Stimulated activated naive CD8-positive, alpha-beta T cell treated with anti-CD3 and anti-CD28 coated beads, Interleukin-15, Interleukin-2, amounts not matched to agents 100 ng/mL and 50 ng/mL, for 24 hours (primary cell): ENCODE measurements at regions not wholly inside any gene's neighbourhood (a gene's known extent, or its start where the extent isn't known, plus 50 kb on each side); places are given as distances from the start of the nearest gene placed in this dataset.

Source experiments
- H3K27ac Mint-ChIP-seq: one replicate; pipeline ENCODE4 v1.8.0; 2021; ENCODE audit warnings: mild to moderate bottlenecking, mixed read lengths
- H3K27me3 Mint-ChIP-seq: one replicate; pipeline ENCODE4 v1.8.0; 2021; ENCODE audit warnings: mixed read lengths
- H3K36me3 Mint-ChIP-seq: one replicate; pipeline ENCODE4 v1.8.0; 2021; ENCODE audit warnings: low read depth, mixed read lengths
- H3K4me1 Mint-ChIP-seq: one replicate; pipeline ENCODE4 v1.8.0; 2021; ENCODE audit warnings: low read depth, mixed read lengths
- H3K4me3 Mint-ChIP-seq: one replicate; pipeline ENCODE4 v1.8.0; 2021; ENCODE audit warnings: mild to moderate bottlenecking, mixed read lengths
- H3K9me3 Mint-ChIP-seq: one replicate; pipeline ENCODE4 v1.8.0; 2021; ENCODE audit warnings: mixed read lengths

GRCh38 chr11:122214080-122214479 lies 98.1 kb upstream of the BLID start:
- H3K4me1 Mint-ChIP-seq: no peaks in the 10 kb centered on the region
- H3K36me3 Mint-ChIP-seq: no peaks in the 10 kb centered on the region
- no peaks in the 10 kb centered on the region for H3K9me3 Mint-ChIP-seq
- no peak overlapping the region for H3K4me3 Mint-ChIP-seq
- H3K27me3 Mint-ChIP-seq: peaks cover 4% of the 10 kb centered on the region
- H3K27ac Mint-ChIP-seq: no peak overlapping the region

- no peak overlapping the region for H3K4me3 Mint-ChIP-seq
- no peaks in the 10 kb centered on the region for H3K9me3 Mint-ChIP-seq
- no peaks in the 10 kb centered on the region for H3K4me1 Mint-ChIP-seq
- peaks cover 11% of the 10 kb centered on the region for H3K27me3 Mint-ChIP-seq
- H3K36me3 Mint-ChIP-seq: no peaks in the 10 kb centered on the region
- H3K27ac Mint-ChIP-seq: no peak overlapping the region
Measured at GRCh38 chr11:122213171-122213570, 97.2 kb upstream of the BLID start.

- Mint-ChIP-seq H3K9me3 (no peaks in the 10 kb centered on the region), H3K4me3 (no peak overlapping the region), H3K4me1 (no peaks in the 10 kb centered on the region), H3K27me3 (peaks cover 17% of the 10 kb centered on the region), H3K36me3 (no peaks in the 10 kb centered on the region), H3K27ac (no peak overlapping the region)
Measured at GRCh38 chr11:122210367-122210997, 94.5 kb upstream of the BLID start.

- Mint-ChIP-seq H3K9me3 (no peaks in the 10 kb centered on the region), H3K27me3 (peaks cover 20% of the 10 kb centered on the region), H3K4me1 (no peaks in the 10 kb centered on the region), H3K36me3 (no peaks in the 10 kb centered on the region), H3K4me3 (no peak overlapping the region), H3K27ac (no peak overlapping the region)
Measured at GRCh38 chr11:122209619-122210366, 93.8 kb upstream of the BLID start.

- no peaks in the 10 kb centered on the region for H3K4me1 Mint-ChIP-seq
- no peak overlapping the region for H3K27ac Mint-ChIP-seq
- H3K9me3 Mint-ChIP-seq: no peaks in the 10 kb centered on the region
- H3K36me3 Mint-ChIP-seq: no peaks in the 10 kb centered on the region
- H3K4me3 Mint-ChIP-seq: no peak overlapping the region
- H3K27me3 Mint-ChIP-seq: peaks cover 35% of the 10 kb centered on the region
Measured at GRCh38 chr11:122207921-122208764, 92.1 kb upstream of the BLID start.

GRCh38 chr11:122207505-122207904 lies 91.5 kb upstream of the BLID start:
- Mint-ChIP-seq H3K4me3 (no peak overlapping the region), H3K27ac (no peak overlapping the region), H3K27me3 (peaks cover 42% of the 10 kb centered on the region), H3K4me1 (no peaks in the 10 kb centered on the region), H3K36me3 (no peaks in the 10 kb centered on the region), H3K9me3 (no peaks in the 10 kb centered on the region)

GRCh38 chr11:122205036-122205435 lies 89.0 kb upstream of the BLID start:
- Mint-ChIP-seq H3K27me3 (peaks cover 47% of the 10 kb centered on the region), H3K36me3 (no peaks in the 10 kb centered on the region), H3K4me3 (no peak overlapping the region), H3K4me1 (no peaks in the 10 kb centered on the region), H3K9me3 (no peaks in the 10 kb centered on the region), H3K27ac (no peak overlapping the region)

GRCh38 chr11:122204206-122204605 lies 88.2 kb upstream of the BLID start:
- Mint-ChIP-seq H3K4me1 (no peaks in the 10 kb centered on the region), H3K27ac (no peak overlapping the region), H3K9me3 (no peaks in the 10 kb centered on the region), H3K27me3 (peaks cover 45% of the 10 kb centered on the region), H3K36me3 (no peaks in the 10 kb centered on the region), H3K4me3 (no peak overlapping the region)

- Mint-ChIP-seq H3K4me1 (no peaks in the 10 kb centered on the region), H3K27me3 (peaks cover 38% of the 10 kb centered on the region), H3K9me3 (no peaks in the 10 kb centered on the region), H3K36me3 (no peaks in the 10 kb centered on the region), H3K4me3 (no peak overlapping the region), H3K27ac (no peak overlapping the region)
Measured at GRCh38 chr11:122202951-122203456, 87.0 kb upstream of the BLID start.

GRCh38 chr11:122202161-122202950 lies 86.3 kb upstream of the BLID start:
- H3K4me1 Mint-ChIP-seq: no peaks in the 10 kb centered on the region
- H3K27ac Mint-ChIP-seq: no peak overlapping the region
- H3K9me3 Mint-ChIP-seq: no peaks in the 10 kb centered on the region
- H3K4me3 Mint-ChIP-seq: no peak overlapping the region
- H3K27me3 Mint-ChIP-seq: peaks cover 41% of the 10 kb centered on the region
- H3K36me3 Mint-ChIP-seq: no peaks in the 10 kb centered on the region

GRCh38 chr11:122201106-122201505 lies 85.1 kb upstream of the BLID start:
- H3K27me3 Mint-ChIP-seq: peaks cover 43% of the 10 kb centered on the region

GRCh38 chr11:122199661-122200060 lies 83.6 kb upstream of the BLID start:
- no peaks in the 10 kb centered on the region for H3K9me3 Mint-ChIP-seq
- H3K4me1 Mint-ChIP-seq: no peaks in the 10 kb centered on the region
- peaks cover 33% of the 10 kb centered on the region for H3K27me3 Mint-ChIP-seq
- H3K36me3 Mint-ChIP-seq: no peaks in the 10 kb centered on the region
- H3K4me3 Mint-ChIP-seq: no peak overlapping the region
- H3K27ac Mint-ChIP-seq: no peak overlapping the region

More at GRCh38 chr11:122201106-122201505, 85.1 kb upstream of the BLID start:
- no peak overlapping the region for H3K4me3 Mint-ChIP-seq
- no peak overlapping the region for H3K27ac Mint-ChIP-seq
- no peaks in the 10 kb centered on the region for H3K36me3 Mint-ChIP-seq
- H3K9me3 Mint-ChIP-seq: no peaks in the 10 kb centered on the region
- H3K4me1 Mint-ChIP-seq: no peaks in the 10 kb centered on the region

- H3K27ac Mint-ChIP-seq: no peak overlapping the region
- H3K4me3 Mint-ChIP-seq: no peak overlapping the region
- H3K27me3 Mint-ChIP-seq: peaks cover 22% of the 10 kb centered on the region
- no peaks in the 10 kb centered on the region for H3K36me3 Mint-ChIP-seq
- H3K4me1 Mint-ChIP-seq: no peaks in the 10 kb centered on the region
- H3K9me3 Mint-ChIP-seq: no peaks in the 10 kb centered on the region
Measured at GRCh38 chr11:122198291-122198983, 82.4 kb upstream of the BLID start.
